ENCODE measurements at regions not wholly inside any gene's neighbourhood (a gene's known extent, or its start where the extent isn't known, plus 50 kb on each side); places are given as distances from the start of the nearest gene placed in this dataset.

GRCh38 chrX:151796576-151796975 lies 62.0 kb downstream of the CNGA2 start:
- DNase-seq (ENCODE audit: low read depth), result no peak

GRCh38 chrX:151801980-151802379 lies 67.4 kb downstream of the CNGA2 start:
- no peak for DNase-seq (ENCODE audit: low read depth)

- no peak for DNase-seq (ENCODE audit: low read depth)
Observed at GRCh38 chrX:151806967-151807540, 72.5 kb downstream of the CNGA2 start.

GRCh38 chrX:151812661-151813060 lies 78.1 kb downstream of the CNGA2 start:
- DNase-seq (ENCODE audit: low read depth), result no peak

- no peak for DNase-seq (ENCODE audit: low read depth)
Observed at GRCh38 chrX:151814767-151815166, 80.2 kb downstream of the CNGA2 start.

DNA sequence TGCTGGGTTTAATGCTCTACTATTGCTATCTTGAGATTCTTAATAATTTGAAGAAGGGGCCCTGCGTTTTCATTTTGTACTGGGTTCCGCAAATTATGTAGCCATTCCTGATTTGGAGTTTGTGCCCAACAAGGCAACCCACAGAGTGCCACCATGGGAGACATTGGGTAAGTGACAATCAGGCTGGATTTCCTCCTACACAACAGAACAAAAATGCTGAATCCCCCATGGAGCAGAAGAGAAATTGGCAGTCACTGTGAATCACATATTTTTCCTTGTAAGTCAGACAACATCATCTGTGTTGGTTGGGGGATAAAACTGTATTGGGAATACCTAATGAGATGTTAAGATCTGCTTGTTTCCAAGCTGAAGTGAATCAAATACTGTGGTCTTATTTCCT lies 80.9 kb downstream of the CNGA2 start:
- no peak for DNase-seq (ENCODE audit: low read depth)

- DNase-seq (ENCODE audit: low read depth), result no peak
Observed at GRCh38 chrX:151816934-151817333, 82.4 kb downstream of the CNGA2 start.

GRCh38 chrX:151818828-151819227 lies 84.3 kb downstream of the CNGA2 start:
- no peak for DNase-seq (ENCODE audit: low read depth)

- DNase-seq (ENCODE audit: low read depth), result no peak
Observed at GRCh38 chrX:151821226-151821625, 86.7 kb downstream of the CNGA2 start.

DNA sequence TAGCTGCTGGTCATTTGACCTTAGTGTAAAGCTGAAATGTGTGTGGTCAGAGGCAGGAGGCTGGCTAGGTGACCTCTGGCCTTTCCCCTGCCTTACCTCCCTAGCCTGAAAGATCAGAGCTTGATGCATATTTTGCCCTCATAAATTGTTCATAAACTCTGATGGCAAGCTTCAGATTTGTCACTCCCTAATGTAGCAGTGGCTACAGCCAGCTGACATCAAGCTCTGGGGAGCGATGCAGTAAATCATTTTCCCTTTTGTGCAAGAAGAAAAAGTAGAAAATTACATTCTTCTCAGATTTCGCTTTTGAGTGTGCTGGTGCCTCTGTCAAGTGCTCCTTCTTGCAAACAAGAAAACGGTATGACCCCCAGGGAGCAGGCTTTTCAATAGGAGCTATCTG lies 87.7 kb upstream of the MAGEA4 start:
- no peak for DNase-seq (ENCODE audit: low read depth)

GRCh38 chrX:151825925-151826485 lies 86.7 kb upstream of the MAGEA4 start:
- peak; percentile 66 for DNase-seq (ENCODE audit: low read depth)

DNA sequence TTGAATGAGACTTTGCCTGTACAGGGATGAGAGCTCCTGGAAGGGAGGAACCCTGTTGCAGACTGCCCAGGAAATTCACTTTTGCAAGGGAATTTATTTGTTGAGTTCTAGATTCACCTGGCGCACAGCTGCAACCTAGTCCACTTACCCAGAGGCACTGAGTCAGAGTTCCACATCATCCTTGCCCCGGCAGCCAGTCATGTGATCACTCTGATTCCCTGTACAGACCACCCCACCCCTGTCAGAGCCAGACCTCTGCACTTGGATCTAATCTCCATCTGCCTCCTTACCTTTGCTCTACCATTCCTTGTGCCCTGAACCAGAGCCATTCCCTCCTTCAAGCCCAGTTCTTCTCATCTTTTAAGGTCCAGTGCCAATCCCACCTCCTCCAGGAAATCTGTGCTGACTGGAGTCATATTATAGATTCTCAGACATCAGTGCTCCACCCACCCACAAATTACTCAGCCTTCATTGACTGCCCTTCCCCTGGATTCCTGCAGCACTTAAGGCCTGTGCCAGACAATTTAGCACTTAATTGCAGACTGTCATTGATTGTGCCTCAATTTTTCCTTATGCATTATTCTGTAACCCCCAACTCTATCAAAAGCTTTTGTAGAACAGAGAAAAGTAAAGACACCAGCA lies 84.1 kb upstream of the MAGEA4 start:
- DNase-seq (ENCODE audit: low read depth), result no peak

GRCh38 chrX:151830911-151831310 lies 81.8 kb upstream of the MAGEA4 start:
- no peak for DNase-seq (ENCODE audit: low read depth)

DNA sequence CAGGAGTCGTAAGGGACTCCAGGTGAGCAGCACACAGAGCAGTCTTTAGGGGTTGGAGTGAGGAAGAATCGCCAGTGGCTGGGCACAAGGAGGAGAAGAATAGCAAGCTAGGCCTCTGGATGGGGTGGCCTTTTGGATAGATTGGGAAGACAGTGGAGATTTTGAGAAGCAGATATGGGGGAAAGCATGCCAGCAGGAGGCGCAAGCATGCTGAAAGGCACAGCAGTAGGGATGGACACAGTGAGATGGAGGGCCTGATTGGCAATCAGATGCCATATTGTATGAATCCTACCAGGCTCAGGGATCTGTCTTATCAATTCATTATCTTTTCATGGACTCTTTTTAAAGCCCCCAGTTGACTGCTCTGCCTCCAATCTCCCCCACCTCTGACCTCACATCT lies 60.4 kb upstream of the MAGEA4 start:
- no peak for DNase-seq (ENCODE audit: low read depth)

- no peak for DNase-seq (ENCODE audit: low read depth)
Observed at GRCh38 chrX:151854726-151855495, 57.8 kb upstream of the MAGEA4 start.

GRCh38 chrX:151859481-151859880 lies 53.2 kb upstream of the MAGEA4 start:
- no peak for DNase-seq (ENCODE audit: low read depth)

- DNase-seq (ENCODE audit: low read depth), result no peak
Observed at GRCh38 chrX:151860827-151861226, 51.9 kb upstream of the MAGEA4 start.

Measured in HS-27A (cell line).